Liver (tissue), 8 donors: ENCODE measurements at regions not wholly inside any gene's neighbourhood (a gene's known extent, or its start where the extent isn't known, plus 50 kb on each side); places are given as distances from the start of the nearest gene placed in this dataset.

Source experiments
- DNase-seq: peaks from one replicate; pipeline ENCODE4 v3.0.0-alpha.2; 2017; ENCODE audit warnings: low spot score
- H3K27ac ChIP-seq, 2 donors: one replicate each; pipeline ENCODE4 v1.7.0; 2013; ENCODE audit warnings: inconsistent platforms in 2 of 2, low read length in 2 of 2, control low read depth in 1 of 2, low read depth in 1 of 2, mild to moderate bottlenecking in 1 of 2
- H3K27me3 ChIP-seq, 4 donors: one replicate each; pipeline versions ENCODE4 v1.6.1 to v1.7.0; 2013; ENCODE audit warnings: low read length in 3 of 4, inconsistent platforms in 1 of 4, mild to moderate bottlenecking in 1 of 4, moderate library complexity in 1 of 4; ENCODE audit not compliant: control insufficient read depth in 4 of 4, insufficient read depth in 4 of 4
- H3K36me3 ChIP-seq, 4 donors: one replicate each; pipeline versions ENCODE4 v1.6.1 to v1.7.0; 2013; ENCODE audit warnings: low read length in 3 of 4, mild to moderate bottlenecking in 3 of 4, low read depth in 1 of 4, moderate library complexity in 1 of 4; ENCODE audit not compliant: control insufficient read depth in 4 of 4, insufficient read depth in 3 of 4
- H3K4me1 ChIP-seq, 4 donors: one replicate each; pipeline versions ENCODE4 v1.6.1 to v1.7.0; 2013; ENCODE audit warnings: low read length in 3 of 4, mild to moderate bottlenecking in 3 of 4, moderate library complexity in 1 of 4; ENCODE audit not compliant: control insufficient read depth in 4 of 4, insufficient read depth in 4 of 4
- H3K4me3 ChIP-seq, 3 donors: one replicate each; pipeline versions ENCODE4 v1.6.1 to v1.7.0; 2013; ENCODE audit warnings: low read length in 3 of 3, control low read depth in 1 of 3, low read depth in 1 of 3, mild to moderate bottlenecking in 1 of 3
- H3K9ac ChIP-seq, 2 donors: one replicate each; pipeline ENCODE4 v1.7.0; 2013; ENCODE audit warnings: low read length in 2 of 2, mild to moderate bottlenecking in 2 of 2, moderate library complexity in 2 of 2, control low read depth in 1 of 2, low read depth in 1 of 2
- H3K9me3 ChIP-seq, 4 donors: one replicate each; pipeline versions ENCODE4 v1.6.1 to v1.7.0; 2013; ENCODE audit warnings: low read length in 3 of 4; ENCODE audit not compliant: control insufficient read depth in 4 of 4
- ATF3 ChIP-seq: IDR thresholded peaks from 2 replicates; pipeline ENCODE4 v1.6.1; 2016; ENCODE audit warnings: antibody characterized with exemption
- CTCF ChIP-seq: fragments of 150-350 bp; IDR thresholded peaks from 2 replicates; pipeline ENCODE4 v1.5.1; 2017; ENCODE audit warnings: improper control_type of control experiment, low read depth, low read length; ENCODE audit not compliant: missing input control
- FOXA1 ChIP-seq: IDR thresholded peaks from 2 replicates; pipeline ENCODE4 v1.6.1; 2016; ENCODE audit warnings: antibody characterized with exemption
- FOXA2 ChIP-seq: IDR thresholded peaks from 2 replicates; pipeline ENCODE4 v1.6.1; 2016; ENCODE audit warnings: antibody characterized with exemption
- GABPA ChIP-seq, 2 donors: IDR thresholded peaks in 1 of 2; conservative IDR thresholded peaks in 1 of 2; 2 replicates each; pipeline ENCODE4 v1.6.1; 2016; ENCODE audit warnings: antibody characterized with exemption in 2 of 2, mild to moderate bottlenecking in 1 of 2, moderate library complexity in 1 of 2
- HNF4A ChIP-seq, 2 donors: conservative IDR thresholded peaks; 2 replicates each; pipeline ENCODE4 v1.6.1; 2016; ENCODE audit warnings: antibody characterized with exemption in 2 of 2, mild to moderate bottlenecking in 2 of 2
- HNF4G ChIP-seq: IDR thresholded peaks from 2 replicates; pipeline ENCODE4 v1.6.1; 2016; ENCODE audit warnings: antibody characterized with exemption
- JUND ChIP-seq, 2 donors: IDR thresholded peaks; 2 replicates each; pipeline ENCODE4 v1.6.1; 2016; ENCODE audit warnings: antibody characterized with exemption in 2 of 2
- NR2F2 ChIP-seq: IDR thresholded peaks from 2 replicates; pipeline ENCODE4 v1.6.1; 2016; ENCODE audit warnings: antibody characterized with exemption
- RAD21 ChIP-seq, 2 donors: IDR thresholded peaks; 2 replicates each; pipeline ENCODE4 v1.6.1; 2016; ENCODE audit warnings: antibody characterized with exemption in 2 of 2, mild to moderate bottlenecking in 2 of 2
- REST ChIP-seq: IDR thresholded peaks from 2 replicates; pipeline ENCODE4 v1.6.1; 2016; ENCODE audit warnings: antibody characterized with exemption, mild to moderate bottlenecking
- RXRA ChIP-seq, 2 donors: IDR thresholded peaks; 2 replicates each; pipeline ENCODE4 v1.6.1; 2017 to 2018; ENCODE audit warnings: antibody characterized with exemption in 2 of 2, mild to moderate bottlenecking in 1 of 2
- SP1 ChIP-seq: IDR thresholded peaks from 2 replicates; pipeline ENCODE4 v1.6.1; 2018; ENCODE audit warnings: antibody characterized with exemption, mild to moderate bottlenecking
- TAF1 ChIP-seq: conservative IDR thresholded peaks from 2 replicates; pipeline ENCODE4 v1.6.1; 2016; ENCODE audit warnings: antibody characterized with exemption, mild to moderate bottlenecking
- YY1 ChIP-seq: IDR thresholded peaks from 2 replicates; pipeline ENCODE4 v1.6.1; 2016; ENCODE audit warnings: antibody characterized with exemption, mild to moderate bottlenecking
- ZBTB33 ChIP-seq: IDR thresholded peaks from 2 replicates; pipeline ENCODE4 v1.6.1; 2016; ENCODE audit warnings: antibody characterized with exemption
- WGBS: extraction: QIAGEN DNeasy Blood & Tissue Kit; methylation state at CpG from one replicate; pipeline ENCODE4 v1.1.7; 2013; 5-methylcytosine and 5-hydroxymethylcytosine counted together
- TF ChIP-seq, protein P1 (sequence below): IDR thresholded peaks from 2 replicates; pipeline ENCODE4 v1.6.1; 2016; ENCODE audit warnings: antibody characterized with exemption
- donor health status: healthy.
- donor health status: healthy.
- donor health status: healthy.
- donor health status: healthy.
- donor health status: healthy.

DNA sequence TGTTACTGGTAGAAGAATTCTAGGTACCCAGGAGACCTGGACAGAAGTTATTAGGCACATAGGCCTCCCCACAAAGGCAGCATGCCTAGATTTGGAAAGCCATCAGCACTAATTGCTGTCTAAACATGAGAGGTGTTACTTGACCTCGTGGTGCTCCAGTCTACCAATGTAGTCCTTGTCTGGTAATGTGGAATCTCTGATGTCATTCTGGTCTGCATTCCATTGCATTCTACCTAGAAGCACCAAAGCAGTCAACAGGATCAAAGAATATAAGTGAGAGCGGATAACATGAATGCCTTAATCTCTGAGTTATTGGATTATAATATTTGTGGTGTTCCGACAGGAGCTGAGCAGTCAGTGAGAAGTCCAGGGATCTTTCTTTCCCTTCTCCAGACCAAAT, 175.2 kb downstream of the PSAT1 start:
- no peak overlapping the region for H3K27ac ChIP-seq
- H3K9ac ChIP-seq, result no peak overlapping the region
- no peak for DNase-seq
- no peak overlapping the region for H3K4me3 ChIP-seq
- TF ChIP-seq GABPA (IDR thresholded peaks at IDR 0.05 in 1 of 2, conservative IDR thresholded peaks at IDR 0.05 in 1 of 2) (no peak), HNF4A (conservative IDR thresholded peaks at IDR 0.05) (no peak), RAD21 (IDR thresholded peaks at IDR 0.05) (no peak), HNF4G (no peak), TAF1 (no peak), NR2F2 (no peak), RXRA (IDR thresholded peaks at IDR 0.05) (no peak), FOXA1 (no peak), JUND (IDR thresholded peaks at IDR 0.05) (no peak), FOXA2 (no peak), ZBTB33 (no peak), CTCF (no peak), SP1 (no peak)
- TF ChIP-seq, protein P1, sequence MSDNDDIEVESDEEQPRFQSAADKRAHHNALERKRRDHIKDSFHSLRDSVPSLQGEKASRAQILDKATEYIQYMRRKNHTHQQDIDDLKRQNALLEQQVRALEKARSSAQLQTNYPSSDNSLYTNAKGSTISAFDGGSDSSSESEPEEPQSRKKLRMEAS, result no peak
- 79% methylated on average over 3 of the region's 3 CpGs for WGBS
- H3K9me3 ChIP-seq, result no peaks in the 10 kb centered on the region
- H3K27me3 ChIP-seq, result no peaks in the 10 kb centered on the region
- no peaks in the 10 kb centered on the region for H3K36me3 ChIP-seq
- no peaks in the 10 kb centered on the region for H3K4me1 ChIP-seq

GRCh38 chr9:78479441-78479840, 182.5 kb downstream of the PSAT1 start:
- Histone ChIP-seq H3K27me3 (no peaks in the 10 kb centered on the region), H3K36me3 (no peaks in the 10 kb centered on the region), H3K27ac (no peak overlapping the region), H3K4me1 (no peaks in the 10 kb centered on the region), H3K4me3 (no peak overlapping the region), H3K9ac (no peak overlapping the region), H3K9me3 (no peaks in the 10 kb centered on the region)
- DNase-seq, result no peak
- TF ChIP-seq YY1, result no peak
- TF ChIP-seq HNF4A (conservative IDR thresholded peaks at IDR 0.05), result no peak
- TF ChIP-seq REST, result no peak
- no peak for TF ChIP-seq RXRA (IDR thresholded peaks at IDR 0.05)
- TF ChIP-seq RAD21 (IDR thresholded peaks at IDR 0.05), result no peak
- no peak for TF ChIP-seq ATF3
- TF ChIP-seq GABPA (IDR thresholded peaks at IDR 0.05 in 1 of 2, conservative IDR thresholded peaks at IDR 0.05 in 1 of 2), result no peak
- TF ChIP-seq ZBTB33, result no peak
- TF ChIP-seq FOXA1, result no peak
- TF ChIP-seq NR2F2, result no peak
- no peak for TF ChIP-seq CTCF
- no peak for TF ChIP-seq TAF1
